HTR-8/SVneo (cell line): ENCODE measurements at regions not wholly inside any gene's neighbourhood (a gene's known extent, or its start where the extent isn't known, plus 50 kb on each side); places are given as distances from the start of the nearest gene placed in this dataset.
"Not testable (repeated sequence)": the region's sequence is repeated elsewhere in the genome, so short reads cannot be mapped to it uniquely, and the experiment has no call there.

Experiments used
- DNase-seq: peaks from one replicate; pipeline ENCODE4 v3.0.0; 2011; ENCODE audit warnings: low spot score, mixed read lengths; ENCODE audit not compliant: insufficient read length
- FAIRE-seq: peaks from 2 replicates; lab custom pipeline; 2011; peaks lifted over from hg19 to GRCh38; lab: Jason Lieb, UNC

GRCh38 chr10:36469585-36469984, 655.8 kb upstream of the ANKRD30A start:
- DNase-seq = no peak
- FAIRE-seq = no peak

- FAIRE-seq (no peak), DNase-seq (no peak)
Observed at GRCh38 chr10:36468620-36469019, 656.8 kb upstream of the ANKRD30A start.

GRCh38 chr10:36465604-36466379, 659.6 kb upstream of the ANKRD30A start:
- FAIRE-seq (peak; percentile 36), DNase-seq (no peak)

- DNase-seq = no peak
- FAIRE-seq = no peak
Observed at GRCh38 chr10:36464291-36464690, 661.1 kb upstream of the ANKRD30A start.

- DNase-seq = no peak
- FAIRE-seq = no peak
Observed at GRCh38 chr10:36463390-36463789, 662.0 kb upstream of the ANKRD30A start.

- DNase-seq (no peak), FAIRE-seq (no peak)
Observed at GRCh38 chr10:36462194-36462593, 663.2 kb upstream of the ANKRD30A start.

GRCh38 chr10:36458437-36458836, 667.0 kb upstream of the ANKRD30A start:
- not testable (repeated sequence) for FAIRE-seq, DNase-seq

GRCh38 chr10:36457751-36458150, 667.6 kb upstream of the ANKRD30A start:
- FAIRE-seq (no peak), DNase-seq (no peak)

- DNase-seq = no peak
- FAIRE-seq = no peak
Observed at GRCh38 chr10:36455526-36456133, 669.8 kb upstream of the ANKRD30A start.

- no peak for DNase-seq
- no peak for FAIRE-seq
Observed at GRCh38 chr10:36452851-36453250, 672.5 kb upstream of the ANKRD30A start.

- FAIRE-seq (no peak), DNase-seq (no peak)
Observed at GRCh38 chr10:36451391-36451970, 673.9 kb upstream of the ANKRD30A start.

- FAIRE-seq = no peak
- no peak for DNase-seq
Observed at GRCh38 chr10:36450380-36450779, 675.0 kb upstream of the ANKRD30A start.

- FAIRE-seq = no peak
Observed at GRCh38 chr10:36448760-36449691, 676.4 kb upstream of the ANKRD30A start.

GRCh38 chr10:36446881-36447280, 678.5 kb upstream of the ANKRD30A start:
- no peak for FAIRE-seq

More at GRCh38 chr10:36448760-36449691, 676.4 kb upstream of the ANKRD30A start:
- DNase-seq = no peak

GRCh38 chr10:36443233-36443632, 682.2 kb upstream of the ANKRD30A start:
- FAIRE-seq = no peak
- no peak for DNase-seq

More at GRCh38 chr10:36446881-36447280, 678.5 kb upstream of the ANKRD30A start:
- DNase-seq = no peak

- FAIRE-seq = no peak
- DNase-seq = no peak
Observed at GRCh38 chr10:36441557-36441956, 683.8 kb upstream of the ANKRD30A start.

GRCh38 chr10:36440539-36440938, 684.9 kb upstream of the ANKRD30A start:
- FAIRE-seq (no peak), DNase-seq (no peak)

GRCh38 chr10:36437367-36437766, 688.0 kb upstream of the ANKRD30A start:
- DNase-seq (no peak), FAIRE-seq (no peak)

GRCh38 chr10:36428507-36428906, 696.9 kb upstream of the ANKRD30A start:
- DNase-seq = no peak
- no peak for FAIRE-seq

- FAIRE-seq = no peak
- DNase-seq = no peak
Observed at GRCh38 chr10:36425131-36425797, 700.1 kb upstream of the ANKRD30A start.
